HG02610 (cell line): ENCODE measurements at regions not wholly inside any gene's neighbourhood (a gene's known extent, or its start where the extent isn't known, plus 50 kb on each side); places are given as distances from the start of the nearest gene placed in this dataset.

ENCODE experiments used
- ATAC-seq: cut with Tn5 transposase; IDR thresholded peaks from one replicate; pipeline ENCODE4 v1.9.1; 2021; ENCODE audit warnings: mild to moderate bottlenecking, moderate library complexity; ENCODE audit not compliant: unreplicated experiment

DNA sequence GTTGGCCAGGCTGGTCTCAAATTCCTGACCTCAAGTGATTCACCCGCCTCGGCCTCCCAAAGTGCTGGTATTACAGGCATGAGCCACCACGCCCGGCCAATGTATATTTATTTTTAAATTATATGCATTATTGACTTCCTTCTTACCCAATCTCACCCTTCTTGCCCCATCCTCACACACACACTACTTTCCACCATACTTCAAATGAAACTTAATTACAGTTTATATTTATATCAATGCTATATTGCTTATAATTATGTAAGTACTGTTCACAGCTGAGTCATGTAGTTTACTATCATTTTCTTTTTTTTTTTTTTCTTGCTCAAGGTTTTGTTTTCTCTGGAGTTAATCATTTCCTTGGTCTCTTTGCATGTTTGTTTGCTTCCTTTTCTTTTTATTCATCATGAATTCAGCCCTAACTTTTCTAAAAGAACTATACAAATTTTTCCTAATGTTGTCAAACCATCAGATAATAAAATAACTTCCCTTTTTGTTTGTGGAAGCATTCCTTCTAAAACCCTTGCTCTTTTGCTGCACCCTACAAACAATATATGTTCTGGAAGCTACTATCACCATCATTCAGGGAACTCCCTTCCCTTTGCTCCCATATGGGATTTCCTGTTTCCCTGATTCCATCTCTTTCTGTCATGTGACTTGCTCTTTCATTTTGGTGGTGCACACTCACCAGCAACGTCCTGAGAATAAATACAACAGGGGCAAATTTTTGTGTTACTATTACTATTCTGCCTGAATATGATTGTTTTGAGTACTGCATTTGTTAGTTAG lies 201.7 kb upstream of the SASH1 start:
- ATAC-seq, result no peak

DNA sequence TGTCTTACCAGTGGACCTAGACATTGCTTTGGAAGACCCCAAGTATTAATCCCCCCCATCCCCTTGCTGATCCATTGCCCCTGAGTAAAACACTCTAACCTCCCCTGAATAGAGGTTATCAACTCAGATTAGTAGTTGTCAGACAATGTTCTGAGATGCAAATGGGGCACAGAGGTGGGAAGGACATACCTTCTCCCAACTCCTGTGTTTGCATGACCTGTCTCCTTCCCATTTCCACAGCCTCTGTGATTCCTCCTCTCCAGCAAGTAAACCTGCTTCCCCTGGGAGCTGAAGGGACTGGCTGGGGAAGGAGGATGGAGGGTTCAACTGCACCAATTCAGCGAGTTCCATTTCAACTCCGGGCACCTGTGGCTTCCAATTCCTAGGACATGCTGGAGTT lies 199.8 kb upstream of the SASH1 start:
- no peak for ATAC-seq

DNA sequence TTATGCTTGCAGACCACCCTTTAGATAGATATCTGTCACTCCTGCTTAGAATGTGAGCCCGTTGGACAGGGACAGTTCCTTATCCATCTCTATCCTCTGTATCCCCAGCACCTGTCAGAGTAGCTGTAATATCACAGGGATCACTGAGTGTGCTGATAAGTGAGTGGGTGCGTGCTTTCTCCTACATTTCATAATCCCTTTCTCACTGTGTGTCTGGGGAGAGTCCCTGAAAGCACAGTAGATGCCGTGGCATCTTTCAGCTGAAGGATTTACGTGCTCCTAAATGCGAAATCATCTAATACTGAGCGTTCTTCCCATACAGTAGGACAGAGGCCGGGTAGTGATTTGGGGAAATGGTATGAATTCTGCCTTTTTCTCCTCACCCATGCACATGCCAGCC lies 198.9 kb upstream of the SASH1 start:
- ATAC-seq, result no peak

DNA sequence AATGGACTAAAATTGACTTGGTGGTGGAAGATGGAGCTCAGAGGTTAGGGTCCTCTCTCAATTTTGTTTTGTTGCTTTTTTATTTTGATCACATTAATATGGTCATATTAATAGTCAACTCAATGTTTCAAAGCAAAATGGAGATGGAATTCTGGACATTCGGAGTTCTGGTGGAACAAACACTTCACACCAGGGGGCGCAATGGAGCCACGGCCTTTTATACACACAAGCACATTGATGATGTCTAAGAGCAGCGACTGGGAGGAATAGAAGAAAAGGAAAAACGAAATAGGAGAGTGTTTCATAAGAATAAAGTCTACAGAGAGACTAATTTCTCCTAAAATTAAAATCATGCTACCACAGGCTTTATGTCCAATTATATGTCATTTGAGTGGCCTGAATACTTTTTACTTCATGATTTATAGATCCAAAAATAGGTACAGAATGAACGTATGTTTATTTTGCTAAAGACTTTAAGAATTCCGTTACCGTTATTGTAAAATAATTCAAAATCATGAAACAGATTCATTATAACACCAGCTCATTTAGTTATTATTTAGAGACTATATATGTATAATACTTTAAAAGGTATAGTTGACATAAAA lies 197.6 kb upstream of the SASH1 start:
- peak; percentile 87 for ATAC-seq

DNA sequence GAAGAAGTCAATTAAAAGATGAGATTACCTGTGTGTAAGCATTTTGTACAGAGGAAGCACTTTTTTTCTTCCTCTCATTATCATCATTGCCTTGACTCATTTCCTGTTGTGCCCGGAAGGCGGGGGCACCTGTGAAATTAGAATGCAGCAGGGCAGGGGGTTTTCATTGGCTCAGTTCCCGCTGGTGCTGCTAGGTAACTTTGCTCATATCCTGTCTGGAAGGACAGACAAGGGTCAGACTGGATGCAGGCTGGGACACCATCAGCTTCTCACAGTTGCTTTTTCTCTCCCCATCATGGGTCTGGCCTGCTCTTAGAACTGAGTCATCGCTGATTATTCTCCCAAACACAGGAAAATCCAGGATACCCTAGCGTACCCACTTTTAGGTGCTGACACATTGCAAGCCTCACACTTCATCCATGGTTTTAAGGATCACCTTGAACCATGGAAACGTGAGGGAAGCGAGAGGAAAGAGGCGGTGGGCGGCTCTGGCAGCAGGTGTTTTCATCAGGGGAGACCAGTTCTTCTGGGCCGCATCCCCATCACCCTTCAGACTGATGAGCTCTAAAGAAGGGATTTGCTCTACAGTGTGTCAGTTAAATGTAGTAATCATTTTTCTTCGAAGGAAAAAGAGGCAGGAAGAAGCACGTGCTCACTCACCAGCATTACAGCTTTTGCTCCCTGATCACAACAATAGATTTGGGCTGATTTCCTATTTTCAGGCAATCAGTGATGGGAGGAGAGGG lies 195.7 kb upstream of the SASH1 start:
- no peak for ATAC-seq

DNA sequence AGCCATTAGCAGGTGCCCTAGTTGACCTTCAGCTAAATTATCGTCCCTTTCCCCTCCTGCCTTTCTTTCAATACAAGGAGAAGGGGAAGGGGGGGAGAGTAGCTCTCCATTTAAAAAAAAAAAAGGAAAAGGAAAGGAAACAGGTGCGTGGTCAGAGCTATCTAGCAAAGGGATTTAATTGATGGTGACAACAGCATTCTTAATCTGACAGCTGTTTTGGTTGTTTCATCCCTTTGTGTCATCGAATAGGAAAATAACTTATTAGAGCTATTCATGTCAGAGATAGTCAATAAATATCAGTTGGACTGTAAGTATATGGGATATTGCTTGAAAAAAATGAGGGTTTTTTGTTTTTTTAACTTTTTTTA lies 195.2 kb upstream of the SASH1 start:
- no peak for ATAC-seq

DNA sequence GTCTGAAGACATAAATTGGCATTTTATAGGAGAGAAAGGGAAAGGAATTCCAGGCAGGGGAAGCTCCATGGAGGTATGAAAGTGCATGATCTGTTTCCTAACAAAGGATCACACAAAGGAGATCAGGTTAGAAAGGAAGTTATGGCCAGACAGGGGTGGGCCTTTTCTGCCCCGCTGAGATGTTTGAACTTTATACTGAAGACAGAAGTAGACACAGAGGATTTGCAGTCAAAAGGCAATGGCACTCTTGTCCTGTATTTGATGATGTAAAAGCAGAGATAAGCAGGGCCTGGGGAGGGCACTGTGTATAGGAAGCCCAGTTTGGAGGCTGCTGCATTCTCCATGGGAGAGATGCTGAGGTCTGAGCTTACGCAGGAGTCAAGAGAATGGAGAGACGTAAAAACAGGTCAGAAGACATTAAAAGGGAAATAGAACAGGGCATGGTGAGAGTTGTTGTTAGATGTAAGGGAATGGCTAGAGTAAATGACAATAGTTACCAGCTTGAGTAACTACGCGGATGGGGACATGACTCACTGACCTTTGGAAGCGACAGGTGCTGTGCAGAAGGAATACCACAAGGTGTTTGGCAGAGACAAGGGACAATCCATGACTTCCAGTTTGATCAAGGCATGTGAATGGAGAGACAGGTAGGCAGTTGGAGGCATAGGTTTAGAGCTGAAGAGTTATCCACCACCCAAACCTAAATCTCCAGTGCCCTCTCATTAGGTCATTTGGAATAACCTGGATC lies 190.6 kb upstream of the SASH1 start:
- ATAC-seq, result no peak

DNA sequence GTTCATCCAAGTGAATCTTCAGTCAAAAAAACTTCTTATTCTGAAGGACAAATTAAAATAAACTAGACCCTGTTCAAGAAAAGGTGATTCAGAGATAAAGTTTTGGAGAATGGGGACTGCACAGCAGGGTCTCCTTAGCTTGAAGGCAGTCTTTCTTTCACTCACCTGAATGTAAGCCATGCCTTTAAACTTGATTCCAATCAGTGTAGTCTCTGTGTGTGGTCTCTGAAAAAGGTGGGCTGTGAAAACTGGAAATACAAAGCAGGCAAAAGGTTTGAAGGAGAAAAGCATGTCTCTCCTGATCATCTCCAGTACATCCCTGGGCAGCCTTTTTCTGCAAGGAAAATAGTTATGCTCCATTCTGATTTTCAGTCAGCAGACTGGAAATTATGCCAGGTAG lies 188.0 kb upstream of the SASH1 start:
- no peak for ATAC-seq

DNA sequence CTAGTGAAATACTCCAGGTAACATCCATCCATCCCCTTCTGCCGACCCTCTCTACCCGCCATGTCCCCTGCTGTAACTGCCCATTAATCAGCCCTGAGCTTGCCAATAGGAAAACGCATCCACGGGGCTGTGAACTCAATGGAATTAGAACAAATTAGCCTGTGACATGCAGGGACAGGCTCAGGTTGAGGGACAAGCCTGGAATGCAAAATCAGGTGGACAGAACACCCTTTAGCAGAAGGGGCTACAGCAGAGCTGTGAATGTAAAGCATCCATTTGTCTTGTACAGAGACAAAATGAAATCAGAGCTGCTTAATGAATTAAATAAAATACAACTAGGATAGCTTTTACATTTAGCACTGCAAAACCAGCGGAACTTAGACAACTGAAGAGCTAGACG lies 187.3 kb upstream of the SASH1 start:
- no peak for ATAC-seq

DNA sequence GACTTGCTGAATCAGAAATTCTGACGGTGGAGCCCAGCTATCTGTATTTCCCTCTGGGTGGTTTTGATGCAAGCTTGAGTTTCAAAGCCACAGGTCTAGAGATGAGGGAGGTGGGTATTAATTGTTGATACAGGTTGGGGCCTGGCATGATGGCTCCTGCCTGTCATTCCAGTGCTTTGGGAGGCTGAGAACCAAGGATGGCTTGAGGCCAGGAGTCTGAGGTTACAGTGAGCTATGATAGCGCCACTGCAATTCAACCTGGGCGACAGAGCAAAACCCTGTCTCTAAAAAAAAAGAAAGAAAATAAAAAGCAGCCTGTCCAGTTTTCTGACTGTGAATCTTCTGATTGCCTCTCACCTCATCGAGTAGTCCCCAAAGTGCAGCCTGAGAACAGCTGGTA lies 184.8 kb upstream of the SASH1 start:
- no peak for ATAC-seq

DNA sequence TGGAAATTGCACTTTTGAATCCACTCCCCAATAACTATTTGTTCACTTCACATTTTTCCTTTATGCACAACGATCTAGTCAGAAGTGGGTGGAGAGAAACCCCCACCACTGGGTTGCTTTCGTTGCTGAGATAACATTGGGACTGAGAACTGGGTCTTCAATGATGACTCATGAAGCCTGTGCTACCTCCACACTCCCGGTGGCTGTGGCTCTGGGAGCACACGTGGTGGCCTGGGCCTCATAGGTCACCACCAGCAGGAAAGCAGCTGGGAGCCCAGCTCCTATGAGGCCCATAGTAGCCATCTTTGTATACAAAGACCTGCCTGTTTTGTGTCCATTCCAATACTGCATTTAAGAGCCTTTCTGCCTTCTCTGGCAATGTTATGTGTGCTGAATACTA lies 178.0 kb upstream of the SASH1 start:
- ATAC-seq, result no peak

DNA sequence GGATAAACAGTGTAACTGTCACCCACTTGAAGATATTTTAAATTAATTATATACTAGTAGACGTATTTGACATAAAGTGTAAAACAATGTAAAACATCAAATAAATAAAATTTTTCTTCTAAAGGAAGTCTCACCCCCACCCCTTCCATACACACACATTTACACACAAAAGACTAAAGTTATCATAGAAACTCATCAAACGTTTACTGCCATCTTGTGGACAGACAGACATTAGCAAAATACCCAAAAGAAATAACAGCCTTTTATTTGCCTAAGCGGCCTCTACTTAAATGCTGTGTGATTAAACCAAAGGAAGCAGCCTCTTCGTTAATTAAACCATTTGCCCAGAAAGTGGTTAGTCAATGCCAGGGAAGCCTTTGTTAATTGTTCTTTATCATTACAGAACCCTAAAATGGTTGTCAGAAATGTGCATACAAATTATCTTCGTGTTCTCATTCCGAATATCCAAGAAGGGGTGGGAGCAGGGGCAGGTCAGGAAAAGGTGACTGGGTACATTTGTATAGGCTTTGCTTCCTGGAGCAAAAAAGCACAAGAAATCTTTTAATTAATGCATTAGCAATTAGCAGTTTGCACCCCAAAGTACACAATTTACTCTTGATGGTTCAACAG lies 176.2 kb upstream of the SASH1 start:
- no peak for ATAC-seq

DNA sequence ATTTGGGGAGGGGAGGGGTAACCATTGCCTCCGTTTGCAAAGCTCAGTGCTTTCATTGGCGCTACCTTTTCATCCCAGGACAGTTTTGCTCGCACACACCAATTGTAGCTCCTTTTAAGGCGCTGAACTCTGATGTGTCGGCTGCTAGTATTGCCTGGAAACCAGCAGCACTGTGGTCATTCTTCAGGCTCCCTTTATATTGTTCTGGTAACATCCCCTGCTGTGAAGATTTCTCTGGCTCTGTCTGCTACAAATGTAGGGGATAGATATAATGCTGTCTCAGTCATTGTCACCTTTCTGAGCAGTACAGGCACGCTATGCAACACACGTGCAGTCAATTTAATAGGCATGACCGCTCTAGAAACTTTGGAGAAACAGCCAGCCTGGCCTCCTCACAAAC lies 172.9 kb upstream of the SASH1 start:
- ATAC-seq, result no peak

DNA sequence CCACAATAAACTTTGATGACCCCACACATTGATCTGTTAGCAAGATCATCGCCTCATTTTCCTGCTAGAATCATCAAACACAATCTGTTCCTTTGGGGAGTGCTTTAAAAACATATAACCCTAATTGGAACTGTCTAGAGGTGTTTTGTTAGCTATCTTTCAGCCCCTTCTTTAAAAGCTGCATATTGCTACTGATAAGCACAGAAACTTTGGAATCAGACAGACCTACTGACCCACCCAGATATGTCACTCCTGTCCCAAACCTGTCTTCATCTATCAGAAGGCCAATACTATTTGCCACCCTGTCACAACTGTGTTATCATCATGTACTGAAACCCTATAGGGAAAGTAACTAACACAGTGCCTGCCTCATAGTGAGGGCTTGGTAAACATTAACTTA lies 172.4 kb upstream of the SASH1 start:
- no peak for ATAC-seq

DNA sequence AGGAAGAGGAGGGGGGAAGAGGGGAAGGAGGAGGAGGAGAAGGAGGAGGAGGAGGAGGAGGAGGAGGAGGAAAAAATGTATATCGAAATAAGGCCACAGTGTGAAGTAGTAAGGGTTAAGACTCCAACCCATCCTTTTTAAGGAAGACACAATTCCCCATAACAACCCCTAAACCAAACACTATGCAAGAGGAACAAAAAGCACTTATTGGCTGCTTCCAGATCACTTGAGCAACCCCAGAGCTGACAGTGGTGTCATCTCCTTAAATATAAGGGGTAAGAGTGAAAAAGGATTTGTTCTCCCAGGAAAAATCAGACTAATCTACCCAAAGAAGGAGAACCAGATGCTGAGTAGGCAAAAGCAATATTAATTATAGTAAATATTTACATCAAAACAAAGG lies 169.1 kb upstream of the SASH1 start:
- ATAC-seq, result no peak

DNA sequence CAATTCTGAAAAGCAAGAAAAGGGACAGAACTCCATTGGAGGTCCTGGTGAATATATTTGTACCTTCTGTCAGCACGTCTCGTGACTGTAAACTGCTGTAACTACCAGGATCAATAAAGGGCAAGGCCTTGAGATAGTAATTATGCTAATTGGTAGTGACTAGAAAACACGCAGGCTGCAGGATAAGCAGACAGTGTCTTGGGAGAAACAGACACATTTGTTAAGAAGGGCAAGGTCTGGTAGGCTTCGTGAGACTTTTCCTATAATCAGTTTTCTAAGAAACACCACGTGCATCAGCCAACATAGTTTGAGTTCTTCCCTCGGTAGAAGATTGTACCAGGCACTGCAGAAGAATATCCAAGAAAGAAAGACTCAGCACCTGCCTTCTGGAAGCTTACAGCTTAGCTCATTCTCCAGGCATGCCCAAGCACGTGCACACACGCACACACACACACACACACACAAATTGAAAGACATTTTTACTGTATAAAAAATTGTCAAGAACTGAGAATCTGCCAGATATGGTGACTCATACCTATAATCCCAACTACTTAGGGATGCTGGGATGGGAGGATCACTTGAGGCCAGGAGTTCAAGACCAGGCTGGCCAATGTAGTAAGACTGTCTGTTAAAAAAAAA lies 167.0 kb upstream of the SASH1 start:
- no peak for ATAC-seq

DNA sequence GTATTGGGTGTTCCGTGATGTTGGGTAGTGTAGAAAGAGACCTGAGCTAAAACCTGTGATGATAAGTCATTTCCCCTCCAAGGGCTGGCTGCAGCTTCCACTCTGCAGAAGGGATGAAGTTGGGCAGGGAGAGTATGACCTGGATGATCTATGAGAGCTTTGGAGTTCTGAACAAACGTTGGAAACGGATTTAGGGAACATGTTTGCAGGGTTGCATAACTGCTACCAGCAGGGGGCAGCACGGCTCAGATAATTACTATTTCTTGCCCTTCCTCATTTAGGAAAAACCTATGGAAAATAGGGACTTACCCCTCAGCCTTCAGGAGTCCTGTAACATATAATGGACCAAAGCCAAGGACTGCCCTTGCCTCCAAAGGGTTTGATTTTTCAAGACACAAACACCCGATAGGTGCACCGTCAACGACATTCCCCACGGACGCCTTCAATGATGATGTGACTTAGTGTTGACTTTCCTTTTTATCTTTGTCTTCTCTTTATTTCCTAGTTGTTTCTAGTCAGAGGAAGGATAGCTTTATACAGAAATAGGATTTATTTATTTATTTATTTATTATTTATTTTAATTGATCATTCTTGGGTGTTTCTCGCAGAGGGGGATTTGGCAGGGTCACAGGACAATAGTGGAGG lies 164.9 kb upstream of the SASH1 start:
- ATAC-seq, result no peak

DNA sequence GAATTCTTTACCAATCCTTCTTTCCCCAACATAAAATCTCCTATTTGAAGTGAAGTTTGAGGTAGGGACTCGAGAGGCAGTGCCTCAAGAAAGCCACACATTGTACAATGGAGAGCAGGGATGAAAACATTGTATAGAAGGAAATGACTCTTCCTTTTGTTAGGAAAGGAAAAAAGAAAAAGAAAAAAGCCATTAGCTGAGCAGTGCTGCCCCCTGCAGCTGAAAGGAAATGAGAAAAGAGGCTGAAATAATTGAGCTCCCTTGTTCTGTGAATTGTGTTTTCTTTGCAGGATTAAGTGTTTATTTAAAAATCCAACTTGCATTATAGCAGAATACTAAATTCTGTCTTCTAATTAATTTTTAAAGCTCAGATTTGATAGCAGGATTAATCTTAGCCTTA lies 162.9 kb upstream of the SASH1 start:
- no peak for ATAC-seq

DNA sequence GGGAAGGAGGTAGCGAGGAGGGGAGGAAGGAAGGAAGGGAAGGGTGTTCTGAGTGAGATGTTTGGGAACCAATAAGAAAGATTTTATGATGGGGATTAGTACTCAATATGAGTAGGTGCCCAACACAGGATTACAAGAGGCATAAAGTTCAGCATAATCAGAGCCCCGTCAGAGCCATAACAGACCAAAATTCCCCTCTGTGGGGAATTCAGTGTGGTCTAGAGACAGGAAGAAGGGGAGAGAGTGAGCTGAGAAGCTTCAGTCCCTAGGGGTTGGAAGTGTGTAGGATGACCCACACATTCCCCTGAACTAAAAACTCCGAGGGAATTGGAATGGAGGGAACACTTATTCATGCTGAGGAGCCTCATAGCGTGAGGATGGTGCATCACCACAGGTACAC lies 160.3 kb upstream of the SASH1 start:
- peak; percentile 51 for ATAC-seq

DNA sequence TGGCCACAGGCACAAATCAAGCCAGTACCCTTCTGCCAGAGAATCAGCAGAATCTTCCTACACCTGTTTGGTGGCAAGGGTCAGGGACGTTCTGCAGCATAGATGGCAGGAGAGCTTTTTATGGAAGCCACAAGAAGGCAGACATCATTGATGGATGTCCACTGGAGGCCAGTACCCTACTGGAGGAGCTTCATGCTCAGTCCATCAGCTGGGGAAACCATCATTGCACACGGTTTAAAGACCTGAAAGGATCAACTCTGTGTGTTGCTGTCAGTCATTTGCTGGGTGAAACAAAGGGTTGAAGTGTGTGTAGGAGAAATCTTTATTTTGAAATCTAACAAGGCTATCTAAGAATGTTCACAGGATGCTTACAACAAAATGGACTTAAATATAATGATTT lies 158.9 kb upstream of the SASH1 start:
- ATAC-seq, result no peak
